Activated naive CD4-positive, alpha-beta T cell treated with anti-CD3 and anti-CD28 coated beads, Interleukin-2, amount 50 U/mL, for 72 hours (primary cell): ENCODE measurements at regions not wholly inside any gene's neighbourhood (a gene's known extent, or its start where the extent isn't known, plus 50 kb on each side); places are given as distances from the start of the nearest gene placed in this dataset.
A peak's percentile ranks its signal among the peaks of the same experiment; 100 is the strongest.
"Not testable (repeated sequence)": the region's sequence is repeated elsewhere in the genome, so short reads cannot be mapped to it uniquely, and the experiment has no call there.

Experiments
- ATAC-seq, 2 donors: fragments of 150-1000 bp; cut with Tn5 transposase; 2 replicates each; pipeline ENCODE4 v1.10.0; 2021; ENCODE audit warnings: mild to moderate bottlenecking in 2 of 2, moderate library complexity in 2 of 2
- DNase-seq, 2 donors: peaks; one replicate each; pipeline ENCODE4 v3.0.0; 2021 to 2022; ENCODE audit warnings: low spot score in 2 of 2
- H3K27ac Mint-ChIP-seq, 2 donors: one replicate each; pipeline ENCODE4 v1.8.0; 2022; ENCODE audit warnings: mild to moderate bottlenecking in 2 of 2, mixed read lengths in 2 of 2
- H3K36me3 Mint-ChIP-seq, 2 donors: one replicate each; pipeline ENCODE4 v1.8.0; 2022; ENCODE audit warnings: mixed read lengths in 2 of 2
- H3K9me3 Mint-ChIP-seq, 2 donors: one replicate each; pipeline ENCODE4 v1.8.0; 2022; ENCODE audit warnings: mixed read lengths in 2 of 2

DNA sequence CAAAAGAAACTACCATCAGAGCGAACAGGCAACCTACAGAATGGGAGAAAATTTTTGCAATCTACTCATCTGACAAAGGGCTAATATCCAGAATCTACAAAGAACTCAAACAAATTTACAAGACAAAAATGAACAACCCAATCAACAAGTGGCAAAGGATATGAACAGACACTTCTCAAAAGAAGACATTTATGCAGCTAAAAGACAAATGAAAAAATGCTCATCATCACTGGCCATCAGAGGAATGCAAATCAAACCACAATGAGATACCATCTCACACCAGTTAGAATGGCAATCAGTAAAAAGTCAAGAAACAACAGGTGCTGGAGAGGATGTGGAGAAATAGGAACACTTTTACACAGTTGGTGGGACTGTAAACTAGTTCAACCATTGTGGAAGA is 425.0 kb downstream of the NPIPA8 start:
- DNase-seq, ATAC-seq, H3K36me3 Mint-ChIP-seq, H3K27ac Mint-ChIP-seq: not testable (repeated sequence)
- peaks cover 13 to 17% of the 10 kb centered on the region in 2 donors for H3K9me3 Mint-ChIP-seq

DNA sequence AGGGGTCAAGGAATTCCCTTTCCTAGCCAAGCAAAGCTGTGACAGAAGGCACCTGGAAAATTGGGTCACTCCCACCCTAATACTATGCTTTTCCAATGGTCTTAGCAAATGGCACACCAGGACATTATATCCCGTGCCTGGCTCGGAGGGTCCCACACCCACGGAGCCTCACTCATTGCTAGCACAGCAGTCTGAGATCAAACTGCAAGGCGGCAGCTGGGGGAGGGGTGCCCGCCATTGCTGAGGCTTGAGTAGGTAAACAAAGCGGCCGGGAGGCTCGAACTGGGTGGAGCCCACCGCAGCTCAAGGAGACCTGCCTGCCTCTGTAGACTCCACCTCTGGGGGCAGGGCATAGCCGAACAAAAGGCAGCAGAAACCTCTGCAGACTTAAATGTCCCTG is 429.9 kb downstream of the NPIPA8 start:
- ATAC-seq, H3K27ac Mint-ChIP-seq, H3K36me3 Mint-ChIP-seq, DNase-seq: not testable (repeated sequence)
- H3K9me3 Mint-ChIP-seq, result peaks cover 11 to 15% of the 10 kb centered on the region in 2 donors

DNA sequence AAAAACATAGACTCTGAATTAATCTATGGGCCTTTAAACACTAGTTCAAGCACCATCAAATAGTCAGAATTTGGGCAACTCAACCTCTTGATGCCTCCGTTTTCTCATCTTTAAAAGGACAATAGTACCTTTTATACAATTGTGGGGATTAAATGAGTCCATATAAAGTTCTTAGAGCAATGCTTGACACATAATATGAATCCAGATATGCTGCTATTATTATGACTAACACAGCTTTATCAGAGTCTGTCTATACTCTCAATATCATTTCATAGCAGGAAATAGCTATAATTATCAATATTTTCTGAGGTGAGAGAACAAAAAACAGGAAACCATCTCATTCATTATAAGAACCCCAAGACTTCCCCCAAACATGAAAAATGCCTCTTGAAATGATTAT is 430.5 kb upstream of the XYLT1 start:
- Mint-ChIP-seq H3K36me3 (no peaks in the 10 kb centered on the region), H3K9me3 (peaks cover 5 to 9% of the 10 kb centered on the region in 2 donors), H3K27ac (no peak overlapping the region)
- DNase-seq (no peak), ATAC-seq (peak in 1 of 2 donors; percentile 69)

DNA sequence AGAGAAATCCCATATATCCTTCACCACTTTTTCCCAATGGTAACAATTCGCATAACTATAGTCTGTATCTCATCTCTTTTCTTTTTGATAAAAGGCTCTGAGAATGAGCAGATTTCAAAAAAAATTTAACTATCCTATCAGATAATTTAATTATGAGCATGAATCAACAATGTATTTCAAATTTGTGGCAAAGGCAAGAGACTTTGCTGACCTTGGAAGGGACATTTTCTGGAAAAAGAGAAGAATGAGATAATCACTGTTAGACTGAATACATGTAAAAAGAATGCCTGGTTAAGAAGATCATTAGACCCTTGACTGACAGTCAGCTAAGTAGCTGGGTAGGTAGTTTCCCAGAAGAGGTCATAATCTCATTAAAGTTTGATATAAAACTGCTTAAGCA is 428.4 kb upstream of the XYLT1 start:
- Mint-ChIP-seq H3K9me3 (no peaks in the 10 kb centered on the region), H3K27ac (no peak overlapping the region), H3K36me3 (no peaks in the 10 kb centered on the region)
- ATAC-seq, result no peak
- DNase-seq, result no peak

DNA sequence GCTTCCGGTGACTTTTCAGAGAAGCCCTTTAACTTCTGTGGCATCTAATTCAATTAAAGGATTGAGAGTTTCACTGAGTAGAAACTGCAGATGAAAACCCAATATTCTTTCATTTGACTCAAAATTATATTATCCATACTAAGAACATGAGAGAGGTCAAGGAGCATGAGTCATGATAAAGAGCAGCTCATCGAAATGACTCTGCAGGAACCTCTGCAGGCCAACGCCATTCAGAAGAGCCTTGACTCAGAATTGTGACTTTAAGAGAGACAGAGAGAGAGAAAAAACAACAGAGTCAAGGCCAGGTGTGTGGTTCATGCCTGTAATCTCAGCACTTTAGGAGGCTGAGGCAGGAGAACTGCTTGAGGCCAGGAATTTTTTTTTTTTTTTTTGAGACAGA is 417.2 kb upstream of the XYLT1 start:
- ATAC-seq (peak; percentile 31 to 83), DNase-seq (no peak)
- Mint-ChIP-seq H3K9me3 (peaks cover 0 to 4% of the 10 kb centered on the region in 2 donors), H3K27ac (no peak overlapping the region), H3K36me3 (no peaks in the 10 kb centered on the region)

DNA sequence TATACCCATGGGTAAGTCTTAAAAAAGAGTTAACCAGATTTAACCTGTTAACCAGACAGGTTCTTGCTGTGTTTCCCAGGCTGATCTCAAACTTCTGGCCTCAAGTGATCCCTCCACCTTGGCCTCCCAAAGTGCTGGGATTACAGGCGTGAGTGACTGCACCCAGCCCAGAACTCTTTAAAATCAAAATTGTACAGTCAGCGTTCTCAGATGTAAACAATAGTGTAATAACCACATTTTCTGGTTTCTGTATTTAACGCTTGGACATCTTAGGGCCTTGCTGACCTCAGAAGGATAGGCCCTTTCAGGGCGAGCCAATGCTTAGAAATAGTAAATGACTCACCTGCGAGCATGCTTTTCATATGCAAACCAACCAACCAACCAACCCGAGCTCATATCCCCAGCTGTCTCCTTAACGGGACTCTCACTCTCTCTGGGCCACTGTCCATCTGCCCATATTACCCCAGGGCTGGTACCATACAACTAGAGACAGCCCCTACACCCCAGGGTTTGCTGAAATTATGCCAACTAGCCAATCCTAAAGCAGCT is 415.0 kb upstream of the XYLT1 start:
- Mint-ChIP-seq H3K27ac (no peak overlapping the region), H3K9me3 (no peaks in the 10 kb centered on the region), H3K36me3 (no peaks in the 10 kb centered on the region)
- no peak for ATAC-seq
- DNase-seq, result no peak

DNA sequence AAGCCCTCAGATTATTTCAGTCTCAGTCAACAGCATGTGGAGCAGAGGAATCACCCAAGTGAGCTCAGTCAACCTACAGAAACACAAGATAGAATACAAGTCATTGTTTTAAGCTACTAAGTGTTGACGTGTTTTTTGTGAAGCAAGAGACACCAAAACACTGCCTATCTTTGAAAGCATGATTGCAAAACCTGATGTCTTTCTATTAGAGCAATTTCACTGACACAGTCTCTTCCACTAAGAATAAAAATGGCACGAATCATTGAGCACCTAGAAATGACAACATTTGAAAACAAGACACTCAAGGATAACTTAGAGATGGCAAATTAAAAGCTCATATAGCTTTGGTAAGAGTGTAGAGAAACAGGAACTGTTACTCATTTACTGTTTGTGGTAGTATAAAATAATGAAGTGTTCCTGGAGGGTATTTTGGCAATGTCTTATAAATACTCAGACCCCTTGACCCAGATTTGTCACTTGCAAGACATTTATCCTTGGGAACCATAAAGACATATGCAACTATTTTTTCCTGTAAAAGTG is 407.1 kb upstream of the XYLT1 start:
- Mint-ChIP-seq H3K36me3 (no peaks in the 10 kb centered on the region), H3K9me3 (no peaks in the 10 kb centered on the region), H3K27ac (no peak overlapping the region)
- no peak for DNase-seq
- ATAC-seq, result no peak

DNA sequence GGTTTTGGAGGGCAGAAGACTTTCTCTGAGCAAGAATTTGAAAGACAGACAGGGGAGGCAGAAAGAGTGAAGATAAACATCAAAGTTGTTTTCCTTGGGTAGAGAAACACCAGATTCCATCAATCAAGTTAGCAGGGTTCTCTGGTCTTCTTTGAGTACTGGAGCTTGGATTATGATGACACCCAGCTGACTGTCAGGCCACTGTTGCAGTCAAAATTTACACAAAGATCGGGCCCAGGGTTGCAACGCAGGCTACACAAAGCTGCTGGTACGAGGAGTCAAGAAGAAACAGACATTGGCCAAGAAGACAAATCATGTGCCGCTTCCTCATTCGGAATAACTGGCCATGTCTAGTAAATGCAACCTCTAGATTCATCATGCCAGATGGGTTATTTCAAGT is 396.2 kb upstream of the XYLT1 start:
- H3K9me3 Mint-ChIP-seq, result no peaks in the 10 kb centered on the region
- ATAC-seq (no peak), DNase-seq (no peak)
- H3K27ac Mint-ChIP-seq, result no peak overlapping the region
- no peaks in the 10 kb centered on the region for H3K36me3 Mint-ChIP-seq

DNA sequence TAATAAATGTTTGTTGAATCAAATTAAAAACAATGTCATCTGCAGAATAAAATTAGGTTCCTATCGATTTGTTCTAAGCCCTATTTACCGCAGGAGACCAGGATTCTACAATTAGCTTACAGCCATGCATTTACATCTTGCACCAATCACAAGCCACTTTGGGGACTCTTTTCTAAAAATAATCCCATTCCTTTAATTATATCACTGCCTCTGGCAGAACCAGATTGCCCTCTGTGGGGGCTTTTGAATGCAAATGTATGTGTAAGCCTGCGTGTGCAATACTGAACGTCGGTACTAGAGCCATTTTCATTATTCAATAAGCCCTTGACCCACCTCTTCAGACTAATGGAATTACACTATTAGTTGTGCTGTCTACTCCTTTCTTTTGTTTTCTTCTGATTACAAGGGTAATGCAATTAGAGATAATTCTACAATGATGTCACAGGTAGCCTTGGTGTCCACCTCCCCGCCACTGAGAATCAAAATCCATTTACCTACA is 391.3 kb upstream of the XYLT1 start:
- DNase-seq (no peak), ATAC-seq (no peak)
- H3K9me3 Mint-ChIP-seq, result peaks cover 0 to 3% of the 10 kb centered on the region in 2 donors
- no peaks in the 10 kb centered on the region for H3K36me3 Mint-ChIP-seq
- no peak overlapping the region for H3K27ac Mint-ChIP-seq

DNA sequence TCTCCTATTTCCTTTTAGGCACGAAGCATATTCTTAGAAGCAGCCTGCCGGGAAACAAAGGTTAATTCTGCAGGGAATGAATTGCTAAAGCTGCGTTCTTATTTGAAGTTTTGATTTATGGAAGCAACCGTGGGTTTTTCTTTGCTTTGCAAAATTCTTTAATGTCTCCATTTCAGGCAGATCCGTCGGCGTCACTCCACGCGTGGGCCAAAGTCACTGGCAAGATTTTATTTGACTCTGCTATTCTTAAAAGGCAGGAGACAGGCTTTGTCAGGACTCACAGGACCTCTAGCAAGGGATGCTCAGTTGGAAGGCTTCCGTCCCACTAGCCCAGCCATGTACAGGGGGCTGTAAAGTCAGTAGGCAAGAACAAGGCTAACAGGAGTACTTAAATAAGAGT is 387.3 kb upstream of the XYLT1 start:
- no peak overlapping the region for H3K27ac Mint-ChIP-seq
- no peak for DNase-seq
- no peak for ATAC-seq
- H3K36me3 Mint-ChIP-seq, result no peaks in the 10 kb centered on the region
- H3K9me3 Mint-ChIP-seq, result peaks cover 4 to 5% of the 10 kb centered on the region in 2 donors

DNA sequence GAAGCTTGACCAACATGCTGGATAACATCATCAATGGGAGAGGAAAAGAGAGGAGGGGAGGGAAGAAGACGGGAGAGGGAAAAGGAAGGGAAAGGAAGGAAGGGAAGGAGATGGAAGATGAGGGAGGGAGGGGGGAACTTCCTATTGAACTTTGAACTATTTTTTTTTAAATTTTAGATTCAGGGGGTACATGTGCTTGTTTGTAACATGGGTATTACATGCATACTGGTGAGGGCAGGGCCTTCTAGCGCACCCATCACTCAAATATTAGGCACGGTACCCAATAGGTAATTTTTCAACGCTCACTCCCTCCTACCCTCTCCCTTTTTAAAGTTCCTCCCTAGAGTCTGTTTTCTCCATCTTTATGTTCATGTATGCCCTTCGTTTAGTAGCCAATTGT is 383.2 kb upstream of the XYLT1 start:
- Mint-ChIP-seq H3K36me3 (no peaks in the 10 kb centered on the region), H3K9me3 (peaks cover 9 to 10% of the 10 kb centered on the region in 2 donors), H3K27ac (no peak overlapping the region)
- DNase-seq (no peak), ATAC-seq (no peak)

DNA sequence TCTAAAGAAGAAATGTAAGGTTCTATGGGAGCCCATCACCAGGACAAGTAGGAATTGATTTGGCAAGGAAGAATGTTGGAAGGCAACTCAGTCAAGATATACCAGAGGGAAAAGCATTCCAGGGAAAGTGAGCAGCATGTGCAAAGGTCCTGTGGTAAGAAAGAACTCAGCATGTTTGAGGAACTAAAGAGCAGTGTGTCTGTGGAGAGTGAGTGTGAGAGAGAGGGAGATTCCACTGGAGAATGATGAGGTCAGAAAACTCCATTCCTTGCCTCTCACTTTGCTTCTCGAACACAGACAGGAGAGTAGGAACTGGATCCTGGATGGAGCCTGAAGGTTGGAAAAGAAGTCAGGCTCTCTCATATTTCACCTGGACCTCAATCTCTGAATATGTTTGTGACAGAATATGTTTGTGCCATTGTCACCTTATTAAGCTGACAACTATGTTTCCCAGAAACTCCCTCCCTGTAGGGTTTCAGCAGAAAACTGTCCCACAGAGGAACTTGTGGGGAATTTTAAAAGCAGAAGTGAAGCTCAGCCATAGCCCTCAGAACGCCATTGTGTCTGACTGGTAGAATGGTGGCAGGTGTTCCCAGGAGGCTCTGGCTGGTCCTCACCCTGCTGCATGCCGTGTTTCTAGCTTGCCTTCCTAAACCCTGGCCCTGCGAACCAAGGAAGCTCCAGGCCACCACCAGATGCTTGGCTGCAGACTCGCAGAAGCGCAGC is 382.4 kb upstream of the XYLT1 start:
- no peaks in the 10 kb centered on the region for H3K36me3 Mint-ChIP-seq
- DNase-seq (no peak), ATAC-seq (no peak)
- H3K27ac Mint-ChIP-seq, result no peak overlapping the region
- peaks cover 9 to 10% of the 10 kb centered on the region in 2 donors for H3K9me3 Mint-ChIP-seq

DNA sequence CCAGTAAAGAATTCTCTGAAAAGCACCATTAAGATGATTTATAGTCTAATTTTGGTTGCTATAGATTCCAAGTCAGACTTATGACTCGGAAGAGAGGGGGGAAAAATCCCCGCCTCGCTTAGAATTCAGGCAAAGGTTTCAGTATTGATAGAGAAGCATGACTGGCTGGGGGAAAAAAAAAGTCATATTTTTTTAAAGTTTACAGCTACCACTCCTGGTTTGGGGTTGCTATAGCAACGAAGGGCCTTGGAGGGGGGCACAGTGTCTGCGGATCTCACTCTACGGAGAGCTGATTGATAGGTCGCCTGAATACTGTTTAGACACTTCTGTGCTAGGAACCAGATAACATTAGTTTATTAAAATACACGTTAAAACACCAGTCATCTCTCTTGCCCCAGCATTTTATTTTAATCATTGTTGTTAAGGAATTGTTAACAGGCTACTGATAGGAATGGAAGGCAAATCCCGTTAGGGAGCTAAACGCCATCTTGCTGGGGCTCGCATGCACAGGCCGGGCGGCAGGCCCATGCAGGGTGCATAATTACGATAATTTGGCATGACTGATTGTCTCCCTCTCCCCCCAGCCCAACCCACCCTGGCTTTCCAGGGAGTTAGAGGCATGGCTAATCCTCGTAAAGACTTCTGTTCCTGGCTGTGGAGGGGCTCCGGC is 380.0 kb upstream of the XYLT1 start:
- ATAC-seq, result no peak
- Mint-ChIP-seq H3K36me3 (no peaks in the 10 kb centered on the region), H3K27ac (no peak overlapping the region), H3K9me3 (peaks cover 6 to 9% of the 10 kb centered on the region in 2 donors)
- no peak for DNase-seq

DNA sequence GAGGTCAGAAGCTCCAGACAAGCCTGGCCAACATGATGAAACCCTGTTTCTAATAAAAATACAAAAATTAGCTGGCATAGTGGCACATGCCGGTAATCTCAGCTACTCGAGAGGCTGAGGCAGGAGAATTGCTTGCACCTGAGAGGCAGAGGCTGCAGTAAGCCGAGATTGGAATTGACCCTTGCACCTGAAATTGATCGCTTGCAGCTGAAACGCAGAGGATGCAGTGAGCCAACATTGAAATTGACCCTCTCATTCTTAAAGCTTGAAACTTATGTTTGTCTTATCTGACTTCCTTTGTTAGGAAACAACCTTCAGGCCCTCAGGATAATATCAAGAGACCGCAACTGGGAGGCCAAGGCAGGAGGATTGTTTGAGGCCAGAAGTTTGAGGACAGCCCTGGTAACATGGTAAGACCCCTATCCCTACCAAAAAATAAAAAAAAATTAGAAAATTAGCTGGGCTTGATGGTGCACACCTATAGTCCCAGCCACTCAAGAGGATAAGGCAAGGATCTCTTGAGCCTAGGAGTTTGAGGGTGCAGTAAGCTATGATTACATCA is 376.6 kb upstream of the XYLT1 start:
- H3K27ac Mint-ChIP-seq, result no peak overlapping the region
- H3K36me3 Mint-ChIP-seq, result no peaks in the 10 kb centered on the region
- H3K9me3 Mint-ChIP-seq, result no peaks in the 10 kb centered on the region

DNA sequence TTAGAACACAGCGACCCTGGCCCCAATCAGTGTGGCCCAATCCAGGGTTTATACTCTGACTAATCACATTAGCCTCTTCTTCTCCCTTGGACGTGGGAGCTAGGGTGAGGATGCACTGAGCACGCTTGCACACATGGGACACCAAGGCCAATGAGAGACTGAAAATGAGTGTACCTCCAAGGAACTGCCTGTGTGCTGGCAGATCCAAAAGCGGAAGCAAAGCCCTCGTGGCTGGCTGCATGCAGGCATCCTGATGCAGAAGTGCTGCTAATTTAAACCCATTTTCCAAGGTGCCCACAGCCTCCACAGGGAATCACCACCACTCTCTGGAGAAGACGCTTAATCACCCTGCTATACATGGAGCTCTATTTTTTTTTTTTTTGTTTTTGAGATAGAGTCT is 375.3 kb upstream of the XYLT1 start:
- Mint-ChIP-seq H3K36me3 (no peaks in the 10 kb centered on the region), H3K27ac (no peak overlapping the region), H3K9me3 (no peaks in the 10 kb centered on the region)
- DNase-seq (no peak), ATAC-seq (no peak)

More for the DNA sequence above, 376.6 kb upstream of the XYLT1 start:
- ATAC-seq (no peak), DNase-seq (no peak)

DNA sequence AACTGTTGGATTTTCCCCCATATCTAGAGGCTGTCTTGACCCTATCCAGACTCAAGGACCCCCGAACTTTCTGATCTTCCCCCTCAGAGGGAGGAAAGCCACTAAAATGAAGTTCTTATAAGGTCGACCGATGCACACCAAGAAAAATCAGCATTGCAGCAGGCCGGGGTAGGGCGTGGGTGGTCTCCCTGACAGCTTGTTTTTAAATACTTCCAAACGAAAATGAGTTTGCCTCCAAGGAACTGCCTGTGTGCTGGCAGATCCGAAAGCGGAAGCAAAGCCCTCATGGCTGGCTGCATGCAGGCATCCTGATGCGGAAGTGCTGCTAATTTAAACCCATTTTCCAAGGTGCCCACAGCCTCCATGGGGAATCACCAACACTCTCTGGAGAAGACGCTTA is 374.3 kb upstream of the XYLT1 start:
- ATAC-seq, result no peak
- no peak overlapping the region for H3K27ac Mint-ChIP-seq
- H3K36me3 Mint-ChIP-seq, result no peaks in the 10 kb centered on the region
- DNase-seq, result no peak
- H3K9me3 Mint-ChIP-seq, result no peaks in the 10 kb centered on the region

DNA sequence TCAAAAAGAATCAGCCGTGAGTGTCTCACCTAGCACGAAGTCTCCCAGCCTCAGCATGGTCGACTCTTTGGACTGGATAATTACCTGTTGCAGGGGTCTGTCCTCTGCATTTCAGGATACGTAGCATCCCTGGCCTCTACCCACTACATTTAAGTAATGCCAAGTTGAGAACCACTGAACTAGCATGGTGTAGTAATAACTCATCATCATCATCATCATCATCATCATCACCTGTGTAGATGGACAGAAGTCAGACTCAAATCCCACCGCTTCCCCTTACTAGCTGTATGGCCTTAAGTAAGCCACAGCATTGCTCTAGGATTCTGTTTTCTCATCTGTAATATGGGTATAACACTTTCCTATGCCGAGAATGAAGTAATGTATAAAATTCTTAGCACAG is 373.1 kb upstream of the XYLT1 start:
- no peaks in the 10 kb centered on the region for H3K9me3 Mint-ChIP-seq
- no peak overlapping the region for H3K27ac Mint-ChIP-seq
- DNase-seq (no peak), ATAC-seq (no peak)
- no peaks in the 10 kb centered on the region for H3K36me3 Mint-ChIP-seq
